ENCODE measurements at regions not wholly inside any gene's neighbourhood (a gene's known extent, or its start where the extent isn't known, plus 50 kb on each side); places are given as distances from the start of the nearest gene placed in this dataset.

DNA sequence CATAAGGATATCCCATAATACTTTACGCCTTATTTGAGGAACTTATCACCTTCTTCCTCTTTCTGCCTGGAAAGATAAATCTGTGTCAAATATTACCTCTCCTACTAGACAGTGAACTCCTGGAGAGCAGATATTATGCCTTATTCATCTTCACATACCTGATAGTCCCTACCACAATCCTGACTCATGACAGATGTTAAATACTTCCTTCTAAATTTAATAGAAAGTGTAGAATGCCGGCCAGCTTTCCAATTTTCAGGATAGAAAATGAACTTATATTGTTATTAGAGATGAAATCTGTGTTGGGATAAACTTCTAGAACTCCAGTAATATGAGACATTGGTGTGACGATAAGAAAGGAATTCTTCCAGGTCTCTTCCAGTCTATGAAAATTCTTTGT is 89.0 kb downstream of the GCNT4 start:
- TF ChIP-seq EZH2 (IDR thresholded peaks at IDR 0.05; ENCODE audit: insufficient read depth, poor library complexity, severe bottlenecking), result no peak
- TF ChIP-seq EZH2phosphoT487 (IDR thresholded peaks at IDR 0.05; ENCODE audit: insufficient read depth, low read depth), result no peak
